Activated T-helper 2 cell treated with anti-CD3 and anti-CD28 coated beads, Interferon-gamma antibody, Interleukin-2, Interleukin-4, amounts not matched to agents 10 μg/mL and 5 μg/mL and 100 μg/mL, durations not matched to agents 14 hours and 24 hours and 36 hours (primary cell): ENCODE measurements at regions not wholly inside any gene's neighbourhood (a gene's known extent, or its start where the extent isn't known, plus 50 kb on each side); places are given as distances from the start of the nearest gene placed in this dataset.

ENCODE experiments used
- DNase-seq: peaks from one replicate; pipeline ENCODE4 v3.0.0; 2021; ENCODE audit warnings: low spot score
- H3K27ac Mint-ChIP-seq: one replicate; pipeline ENCODE4 v1.8.0; 2021; ENCODE audit warnings: mixed read lengths
- H3K27me3 Mint-ChIP-seq: one replicate; pipeline ENCODE4 v1.8.0; 2021; ENCODE audit warnings: low read depth, mixed read lengths
- H3K36me3 Mint-ChIP-seq: one replicate; pipeline ENCODE4 v1.8.0; 2021; ENCODE audit warnings: low read depth, mixed read lengths
- H3K4me1 Mint-ChIP-seq: one replicate; pipeline ENCODE4 v1.8.0; 2021; ENCODE audit warnings: low read depth, mixed read lengths
- H3K4me3 Mint-ChIP-seq: one replicate; pipeline ENCODE4 v1.8.0; 2021; ENCODE audit warnings: low read depth, mild to moderate bottlenecking, moderate library complexity, mixed read lengths
- H3K9me3 Mint-ChIP-seq: one replicate; pipeline ENCODE4 v1.8.0; 2021; ENCODE audit warnings: mixed read lengths
- intact Hi-C: fragments of 100-400 bp; cut with micrococcal nuclease; formaldehyde crosslinking; loops from one replicate; pipeline ENCODE4 v1.15.1; 2023

DNA sequence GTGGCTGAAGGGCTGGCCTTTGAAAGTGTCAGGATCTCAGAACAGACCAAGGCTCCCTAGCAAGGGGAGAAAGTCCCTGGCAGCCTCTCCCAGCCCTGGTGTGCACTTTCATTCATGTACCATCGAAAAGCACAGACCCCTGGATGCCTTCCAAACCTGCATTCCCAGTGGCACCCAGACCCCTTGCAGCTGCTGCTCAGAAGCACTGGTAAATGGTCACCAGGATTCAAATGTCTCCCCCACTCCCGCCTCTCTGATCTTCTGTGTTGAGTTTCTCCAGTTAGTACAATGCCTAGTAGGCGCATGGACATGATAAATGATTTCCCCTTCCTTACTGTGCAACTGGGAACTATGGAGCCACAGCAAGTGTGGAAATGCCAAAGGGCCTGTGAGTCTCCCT is 180.0 kb downstream of the GLI2 start:
- Mint-ChIP-seq H3K36me3 (no peaks in the 10 kb centered on the region), H3K9me3 (no peaks in the 10 kb centered on the region), H3K4me3 (no peak overlapping the region), H3K4me1 (no peaks in the 10 kb centered on the region), H3K27me3 (no peaks in the 10 kb centered on the region), H3K27ac (no peak overlapping the region)
- no peak for DNase-seq
- intact Hi-C loops = no loop called here

DNA sequence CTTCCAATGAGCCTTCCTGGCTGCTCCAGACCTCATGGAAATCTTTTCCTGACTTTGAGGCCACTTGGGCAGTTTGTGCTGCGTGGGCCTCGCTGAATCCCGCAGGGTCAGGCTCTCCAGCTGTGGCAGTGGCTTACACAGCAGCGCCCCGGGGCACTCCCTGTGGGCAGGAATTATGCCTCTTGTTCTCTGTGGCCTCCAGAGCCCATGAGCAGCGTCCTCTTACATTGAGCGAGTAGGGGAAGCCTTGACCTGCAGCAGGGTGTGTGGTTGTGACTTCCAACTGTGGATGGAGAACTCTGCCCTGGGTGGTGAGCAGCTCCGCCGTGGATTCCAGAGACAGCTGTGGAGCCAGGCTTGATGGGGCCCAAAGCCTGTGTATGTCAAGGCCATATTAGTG is 180.8 kb downstream of the GLI2 start:
- Mint-ChIP-seq H3K9me3 (no peaks in the 10 kb centered on the region), H3K27ac (no peak overlapping the region), H3K4me3 (no peak overlapping the region), H3K36me3 (no peaks in the 10 kb centered on the region), H3K4me1 (no peaks in the 10 kb centered on the region), H3K27me3 (no peaks in the 10 kb centered on the region)
- DNase-seq = no peak
- intact Hi-C loops = no loop called here

DNA sequence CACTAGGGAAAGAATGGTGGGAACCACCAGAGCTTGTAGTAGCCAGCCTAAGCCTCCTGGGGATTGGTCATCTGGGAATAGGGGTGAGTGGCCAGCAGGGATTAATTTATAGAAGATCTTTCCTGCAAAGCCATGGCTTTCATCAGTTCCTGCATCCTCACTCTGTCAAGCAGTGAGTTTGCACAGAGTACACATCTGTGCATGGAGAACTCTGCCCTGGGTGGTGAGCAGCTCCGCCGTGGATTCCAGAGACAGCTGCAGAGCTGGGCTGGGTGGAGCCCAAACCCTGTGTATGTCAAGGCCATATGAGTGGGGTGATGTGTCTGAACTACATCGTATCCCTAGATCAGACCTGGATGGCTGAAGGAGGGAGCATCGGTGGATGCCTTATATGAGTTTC is 182.2 kb downstream of the GLI2 start:
- Mint-ChIP-seq H3K9me3 (no peaks in the 10 kb centered on the region), H3K27ac (no peak overlapping the region), H3K4me1 (no peaks in the 10 kb centered on the region), H3K36me3 (no peaks in the 10 kb centered on the region), H3K27me3 (no peaks in the 10 kb centered on the region), H3K4me3 (no peak overlapping the region)
- intact Hi-C loops = no loop called here
- no peak for DNase-seq

GRCh38 chr2:120919216-120919615 is 183.5 kb downstream of the GLI2 start:
- no peaks in the 10 kb centered on the region for H3K36me3 Mint-ChIP-seq
- H3K4me1 Mint-ChIP-seq = no peaks in the 10 kb centered on the region
- no peaks in the 10 kb centered on the region for H3K27me3 Mint-ChIP-seq
- H3K4me3 Mint-ChIP-seq = no peak overlapping the region
- no peak overlapping the region for H3K27ac Mint-ChIP-seq
- no peak for DNase-seq
- intact Hi-C loops = no loop called here
- no peaks in the 10 kb centered on the region for H3K9me3 Mint-ChIP-seq

DNA sequence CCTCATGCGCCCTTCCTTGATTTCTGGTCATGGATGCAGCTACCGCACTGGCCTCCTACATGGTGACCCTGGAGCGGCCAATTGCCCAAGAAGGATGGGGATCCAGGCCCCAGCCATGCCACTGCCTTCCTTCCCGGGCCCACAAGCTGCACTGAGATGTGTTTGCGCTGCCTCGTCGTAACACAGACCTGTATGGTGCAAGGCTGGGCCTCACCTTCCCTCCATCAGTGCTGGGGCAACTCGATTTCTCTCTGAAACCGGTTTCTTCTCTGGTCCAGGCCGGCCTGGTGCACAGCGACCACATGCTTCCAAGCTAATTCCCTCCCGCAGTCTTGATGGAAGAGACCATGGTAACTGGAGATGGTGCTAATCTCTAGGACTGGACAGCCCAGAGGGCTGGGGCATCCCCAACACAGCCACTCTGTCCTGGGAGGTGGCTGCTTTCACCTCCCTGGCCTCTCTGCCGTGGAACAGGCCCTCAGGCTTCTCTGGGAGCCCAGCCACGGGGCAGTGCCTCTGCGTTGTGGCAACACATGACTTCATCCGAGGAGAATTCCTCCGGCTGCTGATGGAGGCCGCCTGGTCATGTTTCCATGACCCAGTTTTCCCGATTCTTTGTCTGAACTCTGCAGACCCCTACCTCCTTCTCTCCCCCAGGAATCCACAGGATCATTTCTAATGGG is 184.2 kb downstream of the GLI2 start:
- no peaks in the 10 kb centered on the region for H3K9me3 Mint-ChIP-seq
- intact Hi-C loops = no loop called here
- H3K4me3 Mint-ChIP-seq = no peak overlapping the region
- no peaks in the 10 kb centered on the region for H3K4me1 Mint-ChIP-seq
- no peaks in the 10 kb centered on the region for H3K36me3 Mint-ChIP-seq
- DNase-seq = no peak
- H3K27ac Mint-ChIP-seq = no peak overlapping the region
- no peaks in the 10 kb centered on the region for H3K27me3 Mint-ChIP-seq

GRCh38 chr2:120920454-120921148 is 184.9 kb downstream of the GLI2 start:
- no peak overlapping the region for H3K27ac Mint-ChIP-seq
- DNase-seq = no peak
- H3K27me3 Mint-ChIP-seq = no peaks in the 10 kb centered on the region
- no peaks in the 10 kb centered on the region for H3K4me1 Mint-ChIP-seq
- H3K9me3 Mint-ChIP-seq = no peaks in the 10 kb centered on the region
- intact Hi-C loops = no loop called here
- no peaks in the 10 kb centered on the region for H3K36me3 Mint-ChIP-seq
- H3K4me3 Mint-ChIP-seq = no peak overlapping the region

GRCh38 chr2:120921457-120921856 is 185.8 kb downstream of the GLI2 start:
- intact Hi-C loops = no loop called here
- H3K36me3 Mint-ChIP-seq = no peaks in the 10 kb centered on the region

GRCh38 chr2:120922571-120923332 is 187.1 kb downstream of the GLI2 start:
- no peak overlapping the region for H3K27ac Mint-ChIP-seq
- H3K4me1 Mint-ChIP-seq = no peaks in the 10 kb centered on the region
- no peak overlapping the region for H3K4me3 Mint-ChIP-seq
- H3K36me3 Mint-ChIP-seq = no peaks in the 10 kb centered on the region
- intact Hi-C loops = no loop called here
- H3K27me3 Mint-ChIP-seq = no peaks in the 10 kb centered on the region
- no peaks in the 10 kb centered on the region for H3K9me3 Mint-ChIP-seq
- no peak for DNase-seq

More at GRCh38 chr2:120921457-120921856, 185.8 kb downstream of the GLI2 start:
- Mint-ChIP-seq H3K4me1 (no peaks in the 10 kb centered on the region), H3K27me3 (no peaks in the 10 kb centered on the region), H3K4me3 (no peak overlapping the region), H3K9me3 (no peaks in the 10 kb centered on the region), H3K27ac (no peak overlapping the region)
- DNase-seq = no peak

DNA sequence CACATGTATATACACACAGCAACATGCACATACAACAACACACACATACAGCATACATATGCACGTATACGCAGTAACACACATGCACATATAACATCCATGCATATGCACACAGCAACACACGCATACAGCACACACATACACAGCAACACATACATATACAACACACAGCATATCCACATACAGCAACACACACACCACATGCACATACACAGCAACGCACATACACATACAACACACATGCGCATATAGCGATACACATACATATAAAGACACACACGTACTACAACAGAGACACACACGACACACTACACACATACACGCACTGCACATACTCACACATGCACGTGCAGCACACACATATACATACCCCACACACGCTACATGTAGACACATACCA is 187.8 kb downstream of the GLI2 start:
- Mint-ChIP-seq H3K4me3 (no peak overlapping the region), H3K4me1 (no peaks in the 10 kb centered on the region), H3K9me3 (no peaks in the 10 kb centered on the region), H3K36me3 (no peaks in the 10 kb centered on the region), H3K27ac (no peak overlapping the region), H3K27me3 (no peaks in the 10 kb centered on the region)
- intact Hi-C loops = no loop called here
- no peak for DNase-seq

GRCh38 chr2:120924924-120925323 is 189.3 kb downstream of the GLI2 start:
- H3K4me3 Mint-ChIP-seq = no peak overlapping the region
- H3K9me3 Mint-ChIP-seq = no peaks in the 10 kb centered on the region
- H3K4me1 Mint-ChIP-seq = no peaks in the 10 kb centered on the region
- intact Hi-C loops = no loop called here
- H3K27me3 Mint-ChIP-seq = no peaks in the 10 kb centered on the region
- H3K36me3 Mint-ChIP-seq = no peaks in the 10 kb centered on the region
- no peak for DNase-seq
- no peak overlapping the region for H3K27ac Mint-ChIP-seq

DNA sequence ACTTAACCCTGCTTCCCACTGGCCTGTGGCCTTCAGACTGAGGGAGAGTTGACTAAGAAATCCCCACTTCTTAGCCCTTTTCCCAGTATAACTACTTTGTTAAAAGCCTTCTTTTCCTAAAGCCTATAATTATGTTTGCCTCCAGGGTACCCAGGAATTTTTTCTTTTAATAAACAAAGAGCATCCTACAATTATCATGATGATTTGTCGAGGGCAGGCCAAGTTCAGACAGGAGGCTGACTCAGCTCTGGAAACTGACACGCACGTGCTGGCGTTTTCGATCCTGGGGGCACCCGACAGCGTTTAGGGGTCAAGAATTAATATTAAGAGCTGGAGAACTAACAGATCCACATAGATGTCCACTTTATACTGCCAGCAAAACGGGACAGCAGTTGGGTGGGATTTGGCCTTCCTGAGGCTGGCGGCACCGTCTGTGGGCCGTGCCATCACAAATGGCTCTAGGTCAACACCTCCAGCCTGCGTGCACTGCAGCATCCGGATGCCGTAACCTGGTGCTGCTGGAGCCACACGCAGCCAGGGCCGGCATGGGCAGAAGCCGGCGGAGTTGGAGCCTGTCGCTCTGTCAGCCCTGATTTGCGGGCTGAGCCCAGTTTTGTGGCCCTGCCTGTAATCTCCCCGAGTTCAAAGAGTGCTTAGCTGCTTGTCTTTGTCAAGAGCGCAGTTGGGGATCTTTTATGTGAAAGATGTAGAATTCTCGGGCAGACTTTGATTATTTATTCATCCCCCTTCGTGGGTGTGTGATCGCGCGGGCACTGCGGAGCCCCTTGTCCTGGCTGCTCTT is 191.0 kb downstream of the GLI2 start:
- DNase-seq = no peak
- intact Hi-C loops = no loop called here
- Mint-ChIP-seq H3K27ac (no peak overlapping the region), H3K27me3 (no peaks in the 10 kb centered on the region), H3K36me3 (no peaks in the 10 kb centered on the region), H3K9me3 (no peaks in the 10 kb centered on the region), H3K4me3 (no peak overlapping the region), H3K4me1 (no peaks in the 10 kb centered on the region)

GRCh38 chr2:120927265-120927628 is 191.6 kb downstream of the GLI2 start:
- Mint-ChIP-seq H3K9me3 (no peaks in the 10 kb centered on the region), H3K27ac (no peak overlapping the region), H3K27me3 (no peaks in the 10 kb centered on the region), H3K4me1 (no peaks in the 10 kb centered on the region), H3K36me3 (no peaks in the 10 kb centered on the region), H3K4me3 (no peak overlapping the region)
- DNase-seq = no peak
- intact Hi-C loops = no loop called here
